Heart left ventricle (tissue), 16 donors: ENCODE measurements at regions not wholly inside any gene's neighbourhood (a gene's known extent, or its start where the extent isn't known, plus 50 kb on each side); places are given as distances from the start of the nearest gene placed in this dataset.

Experiments
- ATAC-seq, 4 donors: fragments of 200-7000 bp; cut with Tn5 transposase; one replicate each; pipeline ENCODE4 v1.9.1; 2020 to 2022; ENCODE audit warnings: moderate library complexity in 4 of 4, mild to moderate bottlenecking in 3 of 4, moderate number of reproducible peaks in 1 of 4
- DNase-seq, 5 donors: peaks; one replicate each; pipeline ENCODE4 v3.0.0-alpha.2; 2020
- H3K27ac ChIP-seq, 12 donors: fragments of 200-600 bp; sonication (generic) in 4 of 12; one replicate each; pipeline versions ENCODE4 v1.5.0 to v1.8.0; 2016 to 2022; ENCODE audit warnings: mild to moderate bottlenecking in 2 of 12
- H3K27me3 ChIP-seq, 9 donors: fragments of 200-600 bp; sonication (generic) in 2 of 9; one replicate each; pipeline versions ENCODE4 v1.5.1 to v1.8.0; 2016 to 2022; ENCODE audit warnings: mild to moderate bottlenecking in 3 of 9
- H3K36me3 ChIP-seq, 9 donors: fragments of 200-600 bp; sonication (generic) in 2 of 9; one replicate each; pipeline versions ENCODE4 v1.5.0 to v1.8.0; 2018 to 2022; ENCODE audit warnings: mild to moderate bottlenecking in 2 of 9
- H3K4me1 ChIP-seq, 12 donors: fragments of 200-600 bp; sonication (generic) in 4 of 12; one replicate each; pipeline versions ENCODE4 v1.5.0 to v1.8.0; 2016 to 2022; ENCODE audit warnings: mild to moderate bottlenecking in 3 of 12
- H3K4me3 ChIP-seq, 12 donors: fragments of 200-600 bp; sonication (generic) in 4 of 12; one replicate each; pipeline versions ENCODE4 v1.5.0 to v1.8.0; 2017 to 2022; ENCODE audit warnings: mild to moderate bottlenecking in 9 of 12, moderate library complexity in 4 of 12
- H3K9me3 ChIP-seq, 12 donors: fragments of 200-600 bp; sonication (generic) in 4 of 12; one replicate each; pipeline versions ENCODE4 v1.5.0 to v1.8.0; 2016 to 2022; ENCODE audit warnings: mild to moderate bottlenecking in 1 of 12
- CTCF ChIP-seq, 12 donors: fragments of 200-600 bp; sonication (generic) in 4 of 12; IDR thresholded peaks; one replicate each; pipeline versions ENCODE4 v1.5.0 to v1.8.0; 2018 to 2022; ENCODE audit warnings: antibody characterized with exemption in 12 of 12, mild to moderate bottlenecking in 5 of 12
- POLR2A ChIP-seq, 2 donors: fragments of 450-650 bp; IDR thresholded peaks; one replicate each; pipeline ENCODE4 v1.6.1; 2017; ENCODE audit warnings: antibody characterized with exemption in 2 of 2, mild to moderate bottlenecking in 2 of 2, moderate library complexity in 2 of 2
- WGBS, 4 donors: extraction: QIAGEN DNeasy Blood & Tissue Kit in 2 of 4; methylation state at CpG; one replicate each; pipeline versions ENCODE4 v1.1.5 to v1.1.7; 2013 to 2018; 5-methylcytosine and 5-hydroxymethylcytosine counted together
- intact Hi-C, 10 donors: fragments of 100-400 bp; cut with DNase I; formaldehyde crosslinking; loops; one replicate each; pipeline versions ENCODE4 v1.11.1 to v1.14.2; 2022
- donor health status: ischemic (EF 13 %, LVEDD 7.1; RV severe dilation, severe dysfunction).
- donor health status: healthy with polysubstance abuse.
- donor health status: DM: no; HTN: yes; CAD: no.
- donor health status: DM: no; HTN: no; CAD: no.
- donor health status: ischemic (EF 25% LVEDD 6.9; RV normal size, moderate dysfunction).
- donor health status: ischemic (EF 25% LVEDD 5.7; RV mildly dilated, moderate dysfunction).
- donor health status: healthy.
- donor health status: DM: yes; HTN: yes; CAD: no.
- donor health status: ischemic (EF 35%, LVEDD 5.7; RV mildly dilated, moderate dysfunction).
- donor health status: nonischemic (EF 11% LVEDD 7.7; RV severe dilation, severe dysfunction).
- donor health status: DM: yes; HTN: yes; CAD: no.
- donor health status: PGD.
- donor health status: ischemic (EF 29% LVEDD 5.4; RV normal size, mild dysfunction).
- donor health status: nonischemic (EF 23%, LVEDD 6.1; RV moderate dilation, normal function).

GRCh38 chr14:101350021-101350420 lies 211.3 kb upstream of the DIO3 start:
- intact Hi-C loops, result no loop called here
- Histone ChIP-seq H3K4me1 (no peaks in the 10 kb centered on the region), H3K9me3 (peaks cover 0 to 37% (median 0%) of the 10 kb centered on the region in 12 donors), H3K36me3 (no peaks in the 10 kb centered on the region), H3K4me3 (no peak overlapping the region), H3K27ac (no peak overlapping the region), H3K27me3 (no peaks in the 10 kb centered on the region)
- TF ChIP-seq POLR2A (IDR thresholded peaks at IDR 0.05) (no peak), CTCF (IDR thresholded peaks at IDR 0.05) (no peak)
- DNase-seq, result no peak
- 79 to 92% (median 88%) methylated on average over 4 of the region's 4 CpGs for whole genome bisulfite sequencing, 4 donors
- no peak for ATAC-seq

- Histone ChIP-seq H3K36me3 (no peaks in the 10 kb centered on the region), H3K27me3 (no peaks in the 10 kb centered on the region), H3K4me1 (no peaks in the 10 kb centered on the region), H3K9me3 (peaks cover 0 to 37% (median 0%) of the 10 kb centered on the region in 12 donors), H3K27ac (peak overlapping the region in 1 of 12 donors; percentile 35), H3K4me3 (no peak overlapping the region)
- WGBS, 4 donors, result 48 to 64% (median 59%) methylated on average over 5 of the region's 5 CpGs
- intact Hi-C loops, result no loop called here
- DNase-seq (no peak), ATAC-seq (no peak)
- TF ChIP-seq POLR2A (IDR thresholded peaks at IDR 0.05) (no peak), CTCF (IDR thresholded peaks at IDR 0.05) (no peak)
These were observed 210.6 kb upstream of the DIO3 start for GRCh38 chr14:101350691-101351090.

DNA sequence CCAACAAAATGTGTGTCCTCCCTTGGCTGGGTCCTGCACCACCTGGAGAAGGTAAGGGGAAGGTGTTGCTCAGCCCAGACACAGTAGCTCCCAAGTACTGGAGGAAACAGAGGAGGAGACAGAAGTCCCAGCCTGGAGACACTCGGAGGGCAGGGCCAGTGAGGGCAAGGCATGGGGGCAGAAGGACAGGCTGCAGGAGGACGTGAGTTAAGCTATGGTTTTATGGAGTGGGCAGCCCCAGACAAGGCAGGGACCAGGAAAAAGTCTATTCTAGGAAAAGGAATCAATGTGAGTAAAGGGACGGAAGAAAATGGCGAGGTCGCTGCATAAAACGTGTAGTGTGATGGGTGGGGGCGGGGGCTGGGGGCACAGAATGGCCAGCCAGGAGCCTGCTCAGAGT lies 210.1 kb upstream of the DIO3 start:
- ATAC-seq (no peak), DNase-seq (no peak)
- no peak for TF ChIP-seq POLR2A (IDR thresholded peaks at IDR 0.05)
- no peak for TF ChIP-seq CTCF (IDR thresholded peaks at IDR 0.05)
- intact Hi-C loops, result no loop called here
- WGBS, 4 donors, result 62 to 73% (median 71%) methylated on average over 7 of the region's 7 CpGs
- no peaks in the 10 kb centered on the region for H3K27me3 ChIP-seq
- H3K4me1 ChIP-seq, result no peaks in the 10 kb centered on the region
- no peak overlapping the region for H3K4me3 ChIP-seq
- peaks cover 0 to 36% (median 0%) of the 10 kb centered on the region in 12 donors for H3K9me3 ChIP-seq
- H3K36me3 ChIP-seq, result no peaks in the 10 kb centered on the region
- peak overlapping the region in 1 of 12 donors; percentile 35 for H3K27ac ChIP-seq

DNA sequence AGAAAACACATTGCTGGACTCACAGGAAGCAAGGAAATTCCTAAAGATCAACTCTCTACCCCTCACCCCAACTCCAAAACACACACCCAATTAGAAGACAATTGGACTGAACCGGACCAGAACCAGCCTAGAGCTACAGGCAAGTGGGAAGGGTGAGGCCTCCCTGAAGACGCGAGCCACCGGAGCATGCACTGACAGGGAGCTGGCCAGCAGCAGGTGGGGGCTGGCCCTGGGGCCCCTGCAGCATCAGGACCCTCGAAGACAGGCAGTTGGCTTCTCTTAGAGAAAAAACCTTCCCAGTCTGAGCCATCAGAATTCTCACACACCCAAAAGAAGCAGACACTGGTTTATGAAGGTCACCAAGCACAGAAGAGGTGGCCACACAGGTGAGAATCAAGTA lies 209.5 kb upstream of the DIO3 start:
- H3K9me3 ChIP-seq, result peaks cover 0 to 29% (median 0%) of the 10 kb centered on the region in 12 donors
- no peak for TF ChIP-seq CTCF (IDR thresholded peaks at IDR 0.05)
- TF ChIP-seq POLR2A (IDR thresholded peaks at IDR 0.05), result no peak
- H3K27me3 ChIP-seq, result no peaks in the 10 kb centered on the region
- H3K27ac ChIP-seq, result peak overlapping the region in 1 of 12 donors; percentile 35
- DNase-seq (no peak), ATAC-seq (no peak)
- intact Hi-C loops, result no loop called here
- no peaks in the 10 kb centered on the region for H3K36me3 ChIP-seq
- WGBS, 4 donors, result 72 to 89% (median 86%) methylated on average over 5 of the region's 5 CpGs
- H3K4me3 ChIP-seq, result no peak overlapping the region
- no peaks in the 10 kb centered on the region for H3K4me1 ChIP-seq
